Umbilical cord (tissue), 1 donor: ENCODE measurements at regions not wholly inside any gene's neighbourhood (a gene's known extent, or its start where the extent isn't known, plus 50 kb on each side); places are given as distances from the start of the nearest gene placed in this dataset.

Source experiments
- DNase-seq: peaks from one replicate; pipeline ENCODE4 v3.0.0-alpha.2; 2015; ENCODE audit warnings: low spot score

GRCh38 chr10:50936335-50936734 is 50.9 kb upstream of the A1CF start:
- no peak for DNase-seq

GRCh38 chr10:50937230-50937907 is 51.9 kb upstream of the A1CF start:
- peak; percentile 61 for DNase-seq

GRCh38 chr10:50941629-50942028 is 56.2 kb upstream of the A1CF start:
- no peak for DNase-seq

- DNase-seq, result no peak
Observed at GRCh38 chr10:50946991-50947781, 61.8 kb upstream of the A1CF start.

- DNase-seq, result no peak
Observed at GRCh38 chr10:50951365-50951764, 65.9 kb upstream of the A1CF start.

GRCh38 chr10:50961297-50961696 is 75.9 kb upstream of the A1CF start:
- DNase-seq, result no peak

- DNase-seq, result no peak
Observed at GRCh38 chr10:50963063-50963462, 77.6 kb upstream of the A1CF start.

- no peak for DNase-seq
Observed at GRCh38 chr10:50968386-50969091, 83.1 kb upstream of the A1CF start.

- no peak for DNase-seq
Observed at GRCh38 chr10:50972591-50972990, 87.2 kb upstream of the A1CF start.

- no peak for DNase-seq
Observed at GRCh38 chr10:50981385-50981784, 92.9 kb upstream of the PRKG1 start.

GRCh38 chr10:50981904-50982303 is 92.4 kb upstream of the PRKG1 start:
- DNase-seq, result no peak

- DNase-seq, result no peak
Observed at GRCh38 chr10:50982989-50983388, 91.3 kb upstream of the PRKG1 start.

GRCh38 chr10:50987934-50988333 is 86.4 kb upstream of the PRKG1 start:
- no peak for DNase-seq

- DNase-seq, result peak; percentile 57
Observed at GRCh38 chr10:50988792-50989191, 85.5 kb upstream of the PRKG1 start.

- DNase-seq, result peak; percentile 74
Observed at GRCh38 chr10:50990568-50991455, 83.5 kb upstream of the PRKG1 start.

GRCh38 chr10:50991456-50992355 is 82.6 kb upstream of the PRKG1 start:
- peak; percentile 67 for DNase-seq

- DNase-seq, result peak; percentile 52
Observed at GRCh38 chr10:50992356-50992901, 81.9 kb upstream of the PRKG1 start.

GRCh38 chr10:50992972-50993766 is 81.1 kb upstream of the PRKG1 start:
- peak; percentile 84 for DNase-seq

GRCh38 chr10:50993771-50994251 is 80.5 kb upstream of the PRKG1 start:
- peak; percentile 84 for DNase-seq
